SK-N-SH treated with all-trans-retinoic acid at 6 μM for 48 hours (cell line): ENCODE measurements at regions not wholly inside any gene's neighbourhood (a gene's known extent, or its start where the extent isn't known, plus 50 kb on each side); places are given as distances from the start of the nearest gene placed in this dataset.
A peak's percentile ranks its signal among the peaks of the same experiment; 100 is the strongest.

ENCODE experiments used
- ATAC-seq: fragments of 200-7000 bp; cut with Tn5 transposase; 3 replicates; pipeline ENCODE4 v1.9.1; 2020; ENCODE audit warnings: mild to moderate bottlenecking, moderate library complexity
- ARNTL ChIP-seq: fragments of 450-650 bp; formaldehyde crosslinking; IDR thresholded peaks from 2 replicates; pipeline ENCODE4 v1.5.0; 2020; ENCODE audit warnings: low read depth, mild to moderate bottlenecking, moderate library complexity, borderline replicate concordance
- BACH2 ChIP-seq: fragments of 250-450 bp; sonication (Bioruptor Pico); IDR thresholded peaks from 2 replicates; pipeline ENCODE4 v1.9.0; 2021; ENCODE audit warnings: mild to moderate bottlenecking, borderline replicate concordance
- CSDC2 ChIP-seq: fragments of 250-450 bp; sonication (Bioruptor Pico); IDR thresholded peaks from 2 replicates; pipeline ENCODE4 v1.5.0; 2020; ENCODE audit warnings: mild to moderate bottlenecking, moderate library complexity
- ESRRG ChIP-seq: fragments of 250-450 bp; sonication (Bioruptor Pico); IDR thresholded peaks from 2 replicates; pipeline ENCODE4 v1.6.1; 2021; ENCODE audit warnings: mild to moderate bottlenecking
- GLIS3 ChIP-seq: fragments of 250-450 bp; sonication (Bioruptor Pico); IDR thresholded peaks from 2 replicates; pipeline ENCODE4 v1.5.0; 2020; ENCODE audit warnings: mild to moderate bottlenecking, moderate library complexity
- ISL1 ChIP-seq: fragments of 250-450 bp; sonication (Bioruptor Pico); IDR thresholded peaks from 2 replicates; pipeline ENCODE4 v2.1.2; 2022; ENCODE audit warnings: mild to moderate bottlenecking, moderate library complexity
- OSR1 ChIP-seq: fragments of 250-450 bp; sonication (Bioruptor Pico); IDR thresholded peaks from 2 replicates; pipeline ENCODE4 v1.8.0; 2022; ENCODE audit warnings: moderate library complexity, mild to moderate bottlenecking, inconsistent platforms
- PPARA ChIP-seq: fragments of 250-450 bp; sonication (Bioruptor Pico); IDR thresholded peaks from 2 replicates; pipeline ENCODE4 v1.5.0; 2020; ENCODE audit warnings: mild to moderate bottlenecking, borderline replicate concordance
- RARB ChIP-seq: fragments of 250-450 bp; sonication (Bioruptor Pico); IDR thresholded peaks from 2 replicates; pipeline ENCODE4 v1.8.0; 2021; ENCODE audit warnings: mild to moderate bottlenecking, moderate library complexity
- SNAI2 ChIP-seq: fragments of 250-450 bp; sonication (Bioruptor Pico); IDR thresholded peaks from 2 replicates; pipeline ENCODE4 v1.5.0; 2020; ENCODE audit warnings: mild to moderate bottlenecking, moderate library complexity
- TCF4 ChIP-seq: fragments of 250-450 bp; sonication (Bioruptor Pico); IDR thresholded peaks from 2 replicates; pipeline ENCODE4 v1.8.0; 2021; ENCODE audit warnings: mild to moderate bottlenecking, moderate library complexity, borderline replicate concordance
- TOX ChIP-seq: fragments of 250-450 bp; sonication (Bioruptor Pico); IDR thresholded peaks from 2 replicates; pipeline ENCODE4 v1.8.0; 2021; ENCODE audit warnings: mild to moderate bottlenecking, moderate library complexity, borderline replicate concordance
- ZC3H10 ChIP-seq: fragments of 250-450 bp; sonication (Bioruptor Pico); IDR thresholded peaks from 2 replicates; pipeline ENCODE4 v1.5.1; 2021; ENCODE audit warnings: mild to moderate bottlenecking, moderate library complexity
- ZFP3 ChIP-seq: fragments of 250-450 bp; sonication (Bioruptor Pico); IDR thresholded peaks from 2 replicates; pipeline ENCODE4 v1.5.0; 2020; ENCODE audit warnings: mild to moderate bottlenecking, moderate library complexity
- ZFP30 ChIP-seq: fragments of 450-650 bp; formaldehyde crosslinking; IDR thresholded peaks from 2 replicates; pipeline ENCODE4 v1.5.0; 2022; ENCODE audit warnings: mild to moderate bottlenecking, moderate library complexity
- ZNF565 ChIP-seq: fragments of 450-650 bp; formaldehyde crosslinking; conservative IDR thresholded peaks from 2 replicates; pipeline ENCODE4 v1.5.0; 2020; ENCODE audit warnings: low read depth, mild to moderate bottlenecking, moderate library complexity
- ZNF70 ChIP-seq: fragments of 450-650 bp; formaldehyde crosslinking; IDR thresholded peaks from 2 replicates; pipeline ENCODE4 v1.5.0; 2020; ENCODE audit warnings: mild to moderate bottlenecking, moderate library complexity
- ZNF8 ChIP-seq: fragments of 450-650 bp; formaldehyde crosslinking; IDR thresholded peaks from 2 replicates; pipeline ENCODE4 v1.5.0; 2020; ENCODE audit warnings: mild to moderate bottlenecking, moderate library complexity
- TF ChIP-seq, protein P1 (sequence below): fragments of 250-450 bp; sonication (Bioruptor Pico); IDR thresholded peaks from 2 replicates; pipeline ENCODE4 v1.8.0; 2021; ENCODE audit warnings: low read depth, mild to moderate bottlenecking, moderate library complexity, borderline replicate concordance
- TF ChIP-seq, protein P2 (sequence below): fragments of 250-450 bp; sonication (Bioruptor Pico); IDR thresholded peaks from 2 replicates; pipeline ENCODE4 v1.8.0; 2020; ENCODE audit warnings: mild to moderate bottlenecking, moderate library complexity, borderline replicate concordance
- TF ChIP-seq, protein P3 (sequence below): fragments of 250-450 bp; sonication (Bioruptor Pico); IDR thresholded peaks from 2 replicates; pipeline ENCODE4 v1.5.1; 2020; ENCODE audit warnings: low read depth, mild to moderate bottlenecking, moderate library complexity
- TF ChIP-seq, protein P4 (sequence below): fragments of 250-450 bp; sonication (Bioruptor Pico); IDR thresholded peaks from 2 replicates; pipeline ENCODE4 v1.5.0; 2020; ENCODE audit warnings: mild to moderate bottlenecking, moderate library complexity
- TF ChIP-seq, protein P5 (sequence below): fragments of 250-450 bp; sonication (Bioruptor Pico); IDR thresholded peaks from 2 replicates; pipeline ENCODE4 v1.5.1; 2021; ENCODE audit warnings: mild to moderate bottlenecking, moderate library complexity

DNA sequence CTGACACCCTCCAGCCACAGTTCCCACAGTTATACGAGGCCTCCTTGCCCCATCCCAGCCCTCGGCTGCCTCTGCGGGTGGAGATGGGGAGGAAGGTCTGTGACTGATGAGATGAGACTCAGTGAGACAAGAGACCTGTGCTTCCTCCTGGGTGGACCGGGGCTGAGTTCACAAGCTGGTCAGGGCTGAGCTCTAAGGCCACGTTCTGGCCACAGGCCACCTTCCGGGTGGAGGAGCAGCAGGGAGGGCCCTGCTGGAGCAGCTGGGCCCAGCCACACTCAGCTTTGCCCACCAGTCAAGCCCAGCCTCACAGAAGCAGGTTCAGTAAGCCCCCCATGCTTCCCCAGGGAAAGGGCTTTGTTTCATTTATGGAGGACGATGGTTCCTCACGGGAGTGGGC is 214.7 kb downstream of the ANKRD30B start:
- ATAC-seq, result peak; percentile 39; the same call in 2 of the 3 replicates
- no peak for TF ChIP-seq PPARA (CRISPR knock-in tag)
- TF ChIP-seq, protein P1, sequence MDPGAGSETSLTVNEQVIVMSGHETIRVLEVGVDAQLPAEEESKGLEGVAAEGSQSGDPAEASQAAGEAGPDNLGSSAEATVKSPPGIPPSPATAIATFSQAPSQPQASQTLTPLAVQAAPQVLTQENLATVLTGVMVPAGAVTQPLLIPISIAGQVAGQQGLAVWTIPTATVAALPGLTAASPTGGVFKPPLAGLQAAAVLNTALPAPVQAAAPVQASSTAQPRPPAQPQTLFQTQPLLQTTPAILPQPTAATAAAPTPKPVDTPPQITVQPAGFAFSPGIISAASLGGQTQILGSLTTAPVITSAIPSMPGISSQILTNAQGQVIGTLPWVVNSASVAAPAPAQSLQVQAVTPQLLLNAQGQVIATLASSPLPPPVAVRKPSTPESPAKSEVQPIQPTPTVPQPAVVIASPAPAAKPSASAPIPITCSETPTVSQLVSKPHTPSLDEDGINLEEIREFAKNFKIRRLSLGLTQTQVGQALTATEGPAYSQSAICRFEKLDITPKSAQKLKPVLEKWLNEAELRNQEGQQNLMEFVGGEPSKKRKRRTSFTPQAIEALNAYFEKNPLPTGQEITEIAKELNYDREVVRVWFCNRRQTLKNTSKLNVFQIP (CRISPR knock-in tag), result no peak
- no peak for TF ChIP-seq OSR1 (CRISPR knock-in tag)
- no peak for TF ChIP-seq ZFP30 (CRISPR knock-in tag)
- no peak for TF ChIP-seq ZNF565 (CRISPR knock-in tag)
- no peak for TF ChIP-seq TCF4 (CRISPR knock-in tag)
- no peak for TF ChIP-seq RARB
- TF ChIP-seq ARNTL, result no peak
- TF ChIP-seq GLIS3, result no peak
- no peak for TF ChIP-seq ZNF8 (CRISPR knock-in tag)
- TF ChIP-seq ZFP3 (CRISPR knock-in tag), result no peak
- TF ChIP-seq, protein P2, sequence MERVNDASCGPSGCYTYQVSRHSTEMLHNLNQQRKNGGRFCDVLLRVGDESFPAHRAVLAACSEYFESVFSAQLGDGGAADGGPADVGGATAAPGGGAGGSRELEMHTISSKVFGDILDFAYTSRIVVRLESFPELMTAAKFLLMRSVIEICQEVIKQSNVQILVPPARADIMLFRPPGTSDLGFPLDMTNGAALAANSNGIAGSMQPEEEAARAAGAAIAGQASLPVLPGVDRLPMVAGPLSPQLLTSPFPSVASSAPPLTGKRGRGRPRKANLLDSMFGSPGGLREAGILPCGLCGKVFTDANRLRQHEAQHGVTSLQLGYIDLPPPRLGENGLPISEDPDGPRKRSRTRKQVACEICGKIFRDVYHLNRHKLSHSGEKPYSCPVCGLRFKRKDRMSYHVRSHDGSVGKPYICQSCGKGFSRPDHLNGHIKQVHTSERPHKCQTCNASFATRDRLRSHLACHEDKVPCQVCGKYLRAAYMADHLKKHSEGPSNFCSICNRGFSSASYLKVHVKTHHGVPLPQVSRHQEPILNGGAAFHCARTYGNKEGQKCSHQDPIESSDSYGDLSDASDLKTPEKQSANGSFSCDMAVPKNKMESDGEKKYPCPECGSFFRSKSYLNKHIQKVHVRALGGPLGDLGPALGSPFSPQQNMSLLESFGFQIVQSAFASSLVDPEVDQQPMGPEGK (CRISPR knock-in tag), result no peak
- no peak for TF ChIP-seq TOX (CRISPR knock-in tag)
- TF ChIP-seq, protein P3, sequence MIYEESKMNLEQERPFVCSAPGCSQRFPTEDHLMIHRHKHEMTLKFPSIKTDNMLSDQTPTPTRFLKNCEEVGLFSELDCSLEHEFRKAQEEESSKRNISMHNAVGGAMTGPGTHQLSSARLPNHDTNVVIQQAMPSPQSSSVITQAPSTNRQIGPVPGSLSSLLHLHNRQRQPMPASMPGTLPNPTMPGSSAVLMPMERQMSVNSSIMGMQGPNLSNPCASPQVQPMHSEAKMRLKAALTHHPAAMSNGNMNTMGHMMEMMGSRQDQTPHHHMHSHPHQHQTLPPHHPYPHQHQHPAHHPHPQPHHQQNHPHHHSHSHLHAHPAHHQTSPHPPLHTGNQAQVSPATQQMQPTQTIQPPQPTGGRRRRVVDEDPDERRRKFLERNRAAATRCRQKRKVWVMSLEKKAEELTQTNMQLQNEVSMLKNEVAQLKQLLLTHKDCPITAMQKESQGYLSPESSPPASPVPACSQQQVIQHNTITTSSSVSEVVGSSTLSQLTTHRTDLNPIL (CRISPR knock-in tag), result no peak
- no peak for TF ChIP-seq SNAI2 (CRISPR knock-in tag)
- no peak for TF ChIP-seq ESRRG (CRISPR knock-in tag)
- no peak for TF ChIP-seq ISL1 (CRISPR knock-in tag)
- TF ChIP-seq, protein P4, sequence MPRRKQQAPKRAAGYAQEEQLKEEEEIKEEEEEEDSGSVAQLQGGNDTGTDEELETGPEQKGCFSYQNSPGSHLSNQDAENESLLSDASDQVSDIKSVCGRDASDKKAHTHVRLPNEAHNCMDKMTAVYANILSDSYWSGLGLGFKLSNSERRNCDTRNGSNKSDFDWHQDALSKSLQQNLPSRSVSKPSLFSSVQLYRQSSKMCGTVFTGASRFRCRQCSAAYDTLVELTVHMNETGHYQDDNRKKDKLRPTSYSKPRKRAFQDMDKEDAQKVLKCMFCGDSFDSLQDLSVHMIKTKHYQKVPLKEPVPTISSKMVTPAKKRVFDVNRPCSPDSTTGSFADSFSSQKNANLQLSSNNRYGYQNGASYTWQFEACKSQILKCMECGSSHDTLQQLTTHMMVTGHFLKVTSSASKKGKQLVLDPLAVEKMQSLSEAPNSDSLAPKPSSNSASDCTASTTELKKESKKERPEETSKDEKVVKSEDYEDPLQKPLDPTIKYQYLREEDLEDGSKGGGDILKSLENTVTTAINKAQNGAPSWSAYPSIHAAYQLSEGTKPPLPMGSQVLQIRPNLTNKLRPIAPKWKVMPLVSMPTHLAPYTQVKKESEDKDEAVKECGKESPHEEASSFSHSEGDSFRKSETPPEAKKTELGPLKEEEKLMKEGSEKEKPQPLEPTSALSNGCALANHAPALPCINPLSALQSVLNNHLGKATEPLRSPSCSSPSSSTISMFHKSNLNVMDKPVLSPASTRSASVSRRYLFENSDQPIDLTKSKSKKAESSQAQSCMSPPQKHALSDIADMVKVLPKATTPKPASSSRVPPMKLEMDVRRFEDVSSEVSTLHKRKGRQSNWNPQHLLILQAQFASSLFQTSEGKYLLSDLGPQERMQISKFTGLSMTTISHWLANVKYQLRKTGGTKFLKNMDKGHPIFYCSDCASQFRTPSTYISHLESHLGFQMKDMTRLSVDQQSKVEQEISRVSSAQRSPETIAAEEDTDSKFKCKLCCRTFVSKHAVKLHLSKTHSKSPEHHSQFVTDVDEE (CRISPR knock-in tag), result no peak
- TF ChIP-seq CSDC2 (CRISPR knock-in tag), result no peak
- no peak for TF ChIP-seq ZC3H10 (CRISPR knock-in tag)

DNA sequence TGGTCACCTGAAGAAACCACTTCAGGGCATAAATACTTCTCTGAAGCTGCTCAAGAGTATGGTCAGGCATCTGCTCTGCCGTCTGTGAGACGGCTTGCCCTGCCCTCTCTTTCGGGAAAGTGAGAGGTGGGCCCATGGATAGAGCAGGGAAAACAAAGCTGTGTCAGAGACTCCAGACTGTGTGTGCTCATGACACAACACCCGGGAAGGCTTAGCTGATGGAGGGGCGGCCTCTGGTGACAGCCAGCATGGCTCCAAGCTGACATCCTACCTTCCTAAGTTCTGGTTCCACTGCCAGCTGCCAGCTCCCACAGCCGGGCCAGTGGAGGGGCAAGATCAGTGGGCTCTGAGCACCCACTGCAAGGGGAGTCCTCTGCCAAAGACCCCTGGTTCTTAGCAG is 215.3 kb downstream of the ANKRD30B start:
- ATAC-seq, result no peak
- no peak for TF ChIP-seq ZNF70 (CRISPR knock-in tag)
- TF ChIP-seq RARB, result no peak
- no peak for TF ChIP-seq CSDC2 (CRISPR knock-in tag)
- no peak for TF ChIP-seq ZFP3 (CRISPR knock-in tag)
- TF ChIP-seq TCF4 (CRISPR knock-in tag), result no peak
- no peak for TF ChIP-seq GLIS3
- TF ChIP-seq ESRRG (CRISPR knock-in tag), result no peak

DNA sequence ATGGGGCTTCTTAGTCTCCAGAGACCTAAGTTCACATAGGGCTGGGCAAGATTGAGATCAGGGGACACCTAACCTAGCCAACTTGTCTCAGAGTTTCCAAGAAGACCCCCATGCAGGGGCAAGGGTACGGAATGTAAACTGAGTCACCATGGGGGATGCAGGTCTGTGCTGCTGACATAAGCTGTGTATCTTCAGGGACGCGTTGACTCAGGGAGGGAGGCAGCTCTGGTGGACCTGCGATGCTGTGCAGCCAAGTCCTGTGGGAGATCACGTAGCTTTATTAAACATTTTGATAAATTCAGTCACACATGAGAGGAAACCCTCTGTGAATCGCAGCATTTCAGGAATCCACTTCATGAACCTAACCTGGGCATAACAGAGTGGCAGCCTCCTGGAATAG is 216.0 kb downstream of the ANKRD30B start:
- no peak for ATAC-seq
- no peak for TF ChIP-seq ZNF8 (CRISPR knock-in tag)
- TF ChIP-seq ZFP30 (CRISPR knock-in tag), result no peak
- no peak for TF ChIP-seq ZNF70 (CRISPR knock-in tag)
- TF ChIP-seq, protein P2 (CRISPR knock-in tag), result no peak
- TF ChIP-seq SNAI2 (CRISPR knock-in tag), result no peak
- no peak for TF ChIP-seq PPARA (CRISPR knock-in tag)
- TF ChIP-seq, protein P5, sequence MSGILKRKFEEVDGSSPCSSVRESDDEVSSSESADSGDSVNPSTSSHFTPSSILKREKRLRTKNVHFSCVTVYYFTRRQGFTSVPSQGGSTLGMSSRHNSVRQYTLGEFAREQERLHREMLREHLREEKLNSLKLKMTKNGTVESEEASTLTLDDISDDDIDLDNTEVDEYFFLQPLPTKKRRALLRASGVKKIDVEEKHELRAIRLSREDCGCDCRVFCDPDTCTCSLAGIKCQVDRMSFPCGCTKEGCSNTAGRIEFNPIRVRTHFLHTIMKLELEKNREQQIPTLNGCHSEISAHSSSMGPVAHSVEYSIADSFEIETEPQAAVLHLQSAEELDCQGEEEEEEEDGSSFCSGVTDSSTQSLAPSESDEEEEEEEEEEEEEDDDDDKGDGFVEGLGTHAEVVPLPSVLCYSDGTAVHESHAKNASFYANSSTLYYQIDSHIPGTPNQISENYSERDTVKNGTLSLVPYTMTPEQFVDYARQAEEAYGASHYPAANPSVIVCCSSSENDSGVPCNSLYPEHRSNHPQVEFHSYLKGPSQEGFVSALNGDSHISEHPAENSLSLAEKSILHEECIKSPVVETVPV (CRISPR knock-in tag), result no peak
- TF ChIP-seq ESRRG (CRISPR knock-in tag), result no peak
- TF ChIP-seq BACH2 (CRISPR knock-in tag), result no peak
- no peak for TF ChIP-seq ISL1 (CRISPR knock-in tag)
- no peak for TF ChIP-seq CSDC2 (CRISPR knock-in tag)
- TF ChIP-seq, protein P1 (CRISPR knock-in tag), result no peak
- TF ChIP-seq TOX (CRISPR knock-in tag), result no peak
- TF ChIP-seq ZC3H10 (CRISPR knock-in tag), result no peak
- TF ChIP-seq ARNTL, result no peak
